K562 (cell line): ENCODE measurements at regions not wholly inside any gene's neighbourhood (a gene's known extent, or its start where the extent isn't known, plus 50 kb on each side); places are given as distances from the start of the nearest gene placed in this dataset.

Experiments
- CCAR2 ChIP-seq: fragments of 200-400 bp; formaldehyde crosslinking; IDR thresholded peaks from 2 replicates; pipeline ENCODE4 v1.6.1; 2017; ENCODE audit warnings: mild to moderate bottlenecking, low read depth, low read length
- DEAF1 ChIP-seq: fragments of 450-650 bp; formaldehyde crosslinking; IDR thresholded peaks from 2 replicates; pipeline ENCODE4 v1.4.0; 2020; ENCODE audit warnings: mild to moderate bottlenecking, moderate library complexity
- GATAD2A ChIP-seq: fragments of 450-650 bp; IDR thresholded peaks from 2 replicates; pipeline ENCODE4 v1.6.1; 2017
- HDAC8 ChIP-seq: fragments of 450-650 bp; IDR thresholded peaks from 2 replicates; pipeline ENCODE4 v1.6.1; 2016; ENCODE audit warnings: mild to moderate bottlenecking, missing genetic modification characterization, moderate library complexity, missing compliant biosample characterization
- HMGXB4 ChIP-seq: sonication (generic); formaldehyde crosslinking; IDR thresholded peaks from 2 replicates; pipeline ENCODE4 v1.8.1; 2023; ENCODE audit warnings: mild to moderate bottlenecking, missing genetic modification reagents
- LARP7 ChIP-seq: fragments of 450-650 bp; IDR thresholded peaks from 2 replicates; pipeline ENCODE4 v1.6.1; 2016
- NCOA1 ChIP-seq: fragments of 450-650 bp; IDR thresholded peaks from 2 replicates; pipeline ENCODE4 v1.6.1; 2016; ENCODE audit warnings: low read depth
- TGIF2 ChIP-seq: sonication (generic); formaldehyde crosslinking; IDR thresholded peaks from 2 replicates; pipeline ENCODE4 v1.8.1; 2022; ENCODE audit warnings: mild to moderate bottlenecking, missing genetic modification reagents, moderate library complexity
- TRIM25 ChIP-seq: fragments of 450-650 bp; IDR thresholded peaks from 2 replicates; pipeline ENCODE4 v1.7.0; 2016; ENCODE audit warnings: borderline replicate concordance
- ZNF184 ChIP-seq: sonication (generic); formaldehyde crosslinking; IDR thresholded peaks from 2 replicates; pipeline ENCODE4 v1.5.0; 2020; ENCODE audit warnings: missing genetic modification reagents
- ZNF57 ChIP-seq: fragments of 450-650 bp; formaldehyde crosslinking; IDR thresholded peaks from 2 replicates; pipeline ENCODE4 v1.4.0; 2020; ENCODE audit warnings: mild to moderate bottlenecking, moderate library complexity
- ZNF584 ChIP-seq: fragments of 200-800 bp; sonication (Bioruptor generic); IDR thresholded peaks from 2 replicates; pipeline ENCODE4 v1.6.1; 2016; ENCODE audit warnings: low read depth, mild to moderate bottlenecking, missing genetic modification characterization, missing compliant biosample characterization

GRCh38 chr4:27887646-27888045 lies 1027.0 kb downstream of the STIM2 start (continued):
- TF ChIP-seq DEAF1 (CRISPR knock-in tag), result no peak
- TF ChIP-seq NCOA1, result no peak
- TF ChIP-seq TGIF2, result no peak
- no peak for TF ChIP-seq LARP7
- TF ChIP-seq GATAD2A, result no peak
- TF ChIP-seq CCAR2, result no peak
- no peak for TF ChIP-seq HDAC8 (tag)
- TF ChIP-seq ZNF584 (CRISPR knock-in tag), result no peak
- no peak for TF ChIP-seq ZNF184
- TF ChIP-seq HMGXB4 (CRISPR knock-in tag), result no peak
- no peak for TF ChIP-seq ZNF57 (CRISPR knock-in tag)
- no peak for TF ChIP-seq TRIM25
